GM19035 (cell line): ENCODE measurements at regions not wholly inside any gene's neighbourhood (a gene's known extent, or its start where the extent isn't known, plus 50 kb on each side); places are given as distances from the start of the nearest gene placed in this dataset.

Experiments
- ATAC-seq: cut with Tn5 transposase; IDR thresholded peaks from one replicate; pipeline ENCODE4 v1.9.1; 2021; ENCODE audit not compliant: unreplicated experiment

GRCh38 chr5:110218981-110219380 lies 507.5 kb downstream of the TMEM232 start:
- ATAC-seq, result no peak

- no peak for ATAC-seq
Measured at GRCh38 chr5:110219769-110220168, 506.7 kb downstream of the TMEM232 start.

GRCh38 chr5:110221036-110221435 lies 505.4 kb downstream of the TMEM232 start:
- ATAC-seq, result no peak

GRCh38 chr5:110224050-110224449 lies 502.4 kb downstream of the TMEM232 start:
- no peak for ATAC-seq

GRCh38 chr5:110225949-110226348 lies 500.5 kb downstream of the TMEM232 start:
- no peak for ATAC-seq

- ATAC-seq, result no peak
Measured at GRCh38 chr5:110239786-110240185, 486.7 kb downstream of the TMEM232 start.

- ATAC-seq, result no peak
Measured at GRCh38 chr5:110242950-110243349, 483.5 kb downstream of the TMEM232 start.

- ATAC-seq, result no peak
Measured at GRCh38 chr5:110248921-110249320, 477.6 kb downstream of the TMEM232 start.

- ATAC-seq, result no peak
Measured at GRCh38 chr5:110250355-110250754, 476.1 kb downstream of the TMEM232 start.

- no peak for ATAC-seq
Measured at GRCh38 chr5:110250755-110251154, 475.7 kb downstream of the TMEM232 start.

- ATAC-seq, result no peak
Measured at GRCh38 chr5:110251366-110251765, 475.1 kb downstream of the TMEM232 start.

- ATAC-seq, result no peak
Measured at GRCh38 chr5:110255194-110255593, 471.3 kb downstream of the TMEM232 start.

GRCh38 chr5:110256298-110256697 lies 470.2 kb downstream of the TMEM232 start:
- no peak for ATAC-seq

GRCh38 chr5:110257971-110258370 lies 468.5 kb downstream of the TMEM232 start:
- no peak for ATAC-seq

- ATAC-seq, result no peak
Measured at GRCh38 chr5:110258460-110259216, 467.8 kb downstream of the TMEM232 start.

GRCh38 chr5:110262749-110263148 lies 463.7 kb downstream of the TMEM232 start:
- ATAC-seq, result no peak

GRCh38 chr5:110264661-110265060 lies 461.8 kb downstream of the TMEM232 start:
- ATAC-seq, result no peak

- no peak for ATAC-seq
Measured at GRCh38 chr5:110265162-110265561, 461.3 kb downstream of the TMEM232 start.

- no peak for ATAC-seq
Measured at GRCh38 chr5:110267714-110268113, 458.8 kb downstream of the TMEM232 start.

- ATAC-seq, result no peak
Measured at GRCh38 chr5:110268283-110268682, 458.2 kb downstream of the TMEM232 start.

GRCh38 chr5:110268985-110269384 lies 457.5 kb downstream of the TMEM232 start:
- ATAC-seq, result no peak

GRCh38 chr5:110269478-110270142 lies 456.9 kb downstream of the TMEM232 start:
- ATAC-seq, result no peak

- ATAC-seq, result no peak
Measured at GRCh38 chr5:110275878-110276277, 450.6 kb downstream of the TMEM232 start.
